ENCODE measurements at regions not wholly inside any gene's neighbourhood (a gene's known extent, or its start where the extent isn't known, plus 50 kb on each side); places are given as distances from the start of the nearest gene placed in this dataset.

DNA sequence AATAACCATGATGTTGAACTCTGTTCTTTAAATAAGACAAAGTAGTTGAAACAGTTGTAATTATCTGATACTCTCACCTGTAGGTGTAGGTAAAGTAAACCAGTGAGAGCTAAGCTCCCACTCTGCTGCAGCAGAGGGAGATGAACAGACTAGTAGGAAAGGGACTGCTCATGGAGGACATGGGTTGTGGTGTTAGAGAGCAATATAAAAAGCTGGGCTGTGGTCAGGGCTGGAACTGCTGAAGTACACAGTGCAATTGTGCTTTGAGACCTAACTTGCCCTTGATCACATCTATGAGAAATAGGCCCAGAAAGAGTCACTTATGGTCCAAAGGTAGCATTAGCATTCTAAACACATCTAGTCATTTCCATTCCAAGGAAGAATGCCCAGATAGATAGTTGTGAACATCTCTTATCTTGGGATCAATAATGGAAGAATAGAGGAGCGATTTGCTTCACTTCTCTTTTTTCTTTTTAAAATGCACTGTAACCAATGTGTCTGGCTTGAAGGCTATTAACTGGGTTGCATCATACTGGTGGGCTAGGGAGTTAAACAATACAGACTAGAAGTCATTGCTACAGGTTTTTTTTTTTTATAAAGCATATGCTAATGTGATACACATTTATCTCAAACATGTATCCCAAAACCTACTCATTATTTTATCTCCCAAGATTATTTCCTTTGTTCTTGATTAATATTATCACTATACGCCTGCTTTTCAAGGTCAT lies 251.3 kb upstream of the CENPE start:
- H3K27ac ChIP-seq = no peak overlapping the region
- no peaks in the 10 kb centered on the region for H3K36me3 ChIP-seq (replicated peaks; ENCODE audit: insufficient read depth, low read depth)
- no peak overlapping the region for H2AFZ ChIP-seq
- no peak for TF ChIP-seq EZH2 (IDR thresholded peaks at IDR 0.05; ENCODE audit: borderline replicate concordance)
- TF ChIP-seq, protein P1, sequence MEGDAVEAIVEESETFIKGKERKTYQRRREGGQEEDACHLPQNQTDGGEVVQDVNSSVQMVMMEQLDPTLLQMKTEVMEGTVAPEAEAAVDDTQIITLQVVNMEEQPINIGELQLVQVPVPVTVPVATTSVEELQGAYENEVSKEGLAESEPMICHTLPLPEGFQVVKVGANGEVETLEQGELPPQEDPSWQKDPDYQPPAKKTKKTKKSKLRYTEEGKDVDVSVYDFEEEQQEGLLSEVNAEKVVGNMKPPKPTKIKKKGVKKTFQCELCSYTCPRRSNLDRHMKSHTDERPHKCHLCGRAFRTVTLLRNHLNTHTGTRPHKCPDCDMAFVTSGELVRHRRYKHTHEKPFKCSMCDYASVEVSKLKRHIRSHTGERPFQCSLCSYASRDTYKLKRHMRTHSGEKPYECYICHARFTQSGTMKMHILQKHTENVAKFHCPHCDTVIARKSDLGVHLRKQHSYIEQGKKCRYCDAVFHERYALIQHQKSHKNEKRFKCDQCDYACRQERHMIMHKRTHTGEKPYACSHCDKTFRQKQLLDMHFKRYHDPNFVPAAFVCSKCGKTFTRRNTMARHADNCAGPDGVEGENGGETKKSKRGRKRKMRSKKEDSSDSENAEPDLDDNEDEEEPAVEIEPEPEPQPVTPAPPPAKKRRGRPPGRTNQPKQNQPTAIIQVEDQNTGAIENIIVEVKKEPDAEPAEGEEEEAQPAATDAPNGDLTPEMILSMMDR (IDR thresholded peaks at IDR 0.05; ENCODE audit: poor library complexity) = no peak
- no peak for TF ChIP-seq EZH2phosphoT487 (IDR thresholded peaks at IDR 0.05; ENCODE audit: low read depth, severe bottlenecking, unreplicated experiment)
- no peaks in the 10 kb centered on the region for H4K20me1 ChIP-seq (ENCODE audit: insufficient read depth, poor library complexity, severe bottlenecking)
- no peaks in the 10 kb centered on the region for H3K27me3 ChIP-seq
- no peaks in the 10 kb centered on the region for H3K9me3 ChIP-seq (ENCODE audit: low read depth)
- no peaks in the 10 kb centered on the region for H3K9me2 ChIP-seq (replicated peaks; ENCODE audit: insufficient read depth)
- 90% methylated on average over 2 of the region's 2 CpGs for WGBS (ENCODE audit: low lambda C conversion rate, missing lambda C conversion rate)
- no peak for DNase-seq (ENCODE audit: low spot score)
- H3K4me2 ChIP-seq = no peak overlapping the region
- H3K4me3 ChIP-seq = no peak overlapping the region
- H3K79me2 ChIP-seq = no peaks in the 10 kb centered on the region
- H3K4me1 ChIP-seq (ENCODE audit: insufficient read depth) = no peaks in the 10 kb centered on the region

DNA sequence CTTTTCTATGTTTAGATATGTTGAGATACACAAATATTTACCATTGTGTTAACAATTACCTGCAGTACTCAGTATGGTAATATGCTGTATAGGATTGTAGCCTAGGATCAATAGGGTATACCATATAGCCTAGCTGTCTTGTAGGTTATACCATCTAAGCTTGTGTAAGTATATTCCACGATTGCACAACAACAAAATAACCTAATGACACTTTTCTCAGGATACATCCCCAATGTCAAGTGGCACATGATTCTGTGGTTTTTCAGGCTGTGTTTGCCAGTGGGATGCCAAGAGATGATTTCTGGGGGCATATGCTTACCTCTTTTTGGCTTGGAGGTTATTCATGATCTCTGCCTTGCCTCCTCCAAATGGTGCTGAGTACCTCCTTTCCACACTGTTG lies 247.2 kb upstream of the CENPE start:
- H3K27ac ChIP-seq = no peak overlapping the region
- no peak overlapping the region for H3K4me2 ChIP-seq
- H3K27me3 ChIP-seq = no peaks in the 10 kb centered on the region
- H3K4me3 ChIP-seq = no peak overlapping the region
- no peaks in the 10 kb centered on the region for H3K9me3 ChIP-seq (ENCODE audit: low read depth)
- H3K9me2 ChIP-seq (replicated peaks; ENCODE audit: insufficient read depth) = no peaks in the 10 kb centered on the region
- H3K79me2 ChIP-seq = no peaks in the 10 kb centered on the region
- H2AFZ ChIP-seq = no peak overlapping the region
- no peaks in the 10 kb centered on the region for H4K20me1 ChIP-seq (ENCODE audit: insufficient read depth, poor library complexity, severe bottlenecking)
- no peaks in the 10 kb centered on the region for H3K36me3 ChIP-seq (replicated peaks; ENCODE audit: insufficient read depth, low read depth)
- no peak for DNase-seq (ENCODE audit: low spot score)
- 89% methylated on average over 1 of the region's 1 CpG for WGBS (ENCODE audit: low lambda C conversion rate, missing lambda C conversion rate)
- TF ChIP-seq, protein P1 (IDR thresholded peaks at IDR 0.05; ENCODE audit: poor library complexity) = no peak
- TF ChIP-seq EZH2 (IDR thresholded peaks at IDR 0.05; ENCODE audit: borderline replicate concordance) (no peak), EZH2phosphoT487 (IDR thresholded peaks at IDR 0.05; ENCODE audit: low read depth, severe bottlenecking, unreplicated experiment) (no peak)
- no peaks in the 10 kb centered on the region for H3K4me1 ChIP-seq (ENCODE audit: insufficient read depth)

DNA sequence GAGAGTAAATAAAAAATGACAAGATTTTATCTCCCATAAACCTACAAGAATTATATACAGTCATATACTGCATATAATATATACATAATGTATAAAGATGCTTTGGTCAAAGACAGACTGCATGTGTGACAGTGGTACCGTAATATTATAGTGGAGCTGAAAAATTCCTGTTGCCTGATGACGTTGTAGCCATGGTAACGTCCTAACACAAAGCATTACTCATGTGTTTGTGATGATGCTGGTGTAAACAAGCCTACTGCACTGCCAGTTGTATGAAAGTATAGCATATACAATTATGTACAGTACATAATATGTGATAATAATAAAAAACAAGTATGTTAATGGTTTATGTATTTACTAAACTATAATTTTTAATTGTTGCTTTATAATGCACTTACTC lies 245.2 kb upstream of the CENPE start:
- Histone ChIP-seq H3K4me1 (ENCODE audit: insufficient read depth) (no peaks in the 10 kb centered on the region), H3K27ac (no peak overlapping the region), H3K36me3 (replicated peaks; ENCODE audit: insufficient read depth, low read depth) (no peaks in the 10 kb centered on the region), H4K20me1 (ENCODE audit: insufficient read depth, poor library complexity, severe bottlenecking) (no peaks in the 10 kb centered on the region), H3K4me3 (no peak overlapping the region), H3K79me2 (no peaks in the 10 kb centered on the region), H2AFZ (no peak overlapping the region), H3K9me2 (replicated peaks; ENCODE audit: insufficient read depth) (no peaks in the 10 kb centered on the region), H3K4me2 (no peak overlapping the region), H3K9me3 (ENCODE audit: low read depth) (no peaks in the 10 kb centered on the region), H3K27me3 (no peaks in the 10 kb centered on the region)
- DNase-seq (ENCODE audit: low spot score) = peak; percentile 32
- 73% methylated on average over 3 of the region's 3 CpGs for WGBS (ENCODE audit: low lambda C conversion rate, missing lambda C conversion rate)
- TF ChIP-seq, protein P1 (IDR thresholded peaks at IDR 0.05; ENCODE audit: poor library complexity) = no peak
- TF ChIP-seq EZH2phosphoT487 (IDR thresholded peaks at IDR 0.05; ENCODE audit: low read depth, severe bottlenecking, unreplicated experiment) (no peak), EZH2 (IDR thresholded peaks at IDR 0.05; ENCODE audit: borderline replicate concordance) (no peak)
